ENCODE measurements at regions not wholly inside any gene's neighbourhood (a gene's known extent, or its start where the extent isn't known, plus 50 kb on each side); places are given as distances from the start of the nearest gene placed in this dataset.

GRCh38 chr5:74192606-74193299, 447.8 kb downstream of the ENC1 start:
- DNase-seq (ENCODE audit: low spot score): no peak

GRCh38 chr5:74188351-74189105, 452.0 kb downstream of the ENC1 start:
- no peak for DNase-seq (ENCODE audit: low spot score)

- no peak for DNase-seq (ENCODE audit: low spot score)
Measured at GRCh38 chr5:74187757-74188156, 452.8 kb downstream of the ENC1 start.

GRCh38 chr5:74186356-74187315, 453.9 kb downstream of the ENC1 start:
- no peak for DNase-seq (ENCODE audit: low spot score)

GRCh38 chr5:74185599-74185998, 454.9 kb downstream of the ENC1 start:
- DNase-seq (ENCODE audit: low spot score): no peak

- no peak for DNase-seq (ENCODE audit: low spot score)
Measured at GRCh38 chr5:74184649-74185048, 455.9 kb downstream of the ENC1 start.

GRCh38 chr5:74183041-74183440, 457.5 kb downstream of the ENC1 start:
- no peak for DNase-seq (ENCODE audit: low spot score)

GRCh38 chr5:74182603-74183002, 457.9 kb downstream of the ENC1 start:
- DNase-seq (ENCODE audit: low spot score): no peak

GRCh38 chr5:74179701-74180100, 460.8 kb downstream of the ENC1 start:
- no peak for DNase-seq (ENCODE audit: low spot score)

GRCh38 chr5:74179179-74179578, 461.3 kb downstream of the ENC1 start:
- peak; percentile 18 for DNase-seq (ENCODE audit: low spot score)

GRCh38 chr5:74177961-74178360, 462.6 kb downstream of the ENC1 start:
- no peak for DNase-seq (ENCODE audit: low spot score)

GRCh38 chr5:74174366-74174765, 466.2 kb downstream of the ENC1 start:
- no peak for DNase-seq (ENCODE audit: low spot score)

- DNase-seq (ENCODE audit: low spot score): no peak
Measured at GRCh38 chr5:74173665-74174064, 466.9 kb downstream of the ENC1 start.

GRCh38 chr5:74173241-74173640, 467.3 kb downstream of the ENC1 start:
- no peak for DNase-seq (ENCODE audit: low spot score)

GRCh38 chr5:74169701-74170100, 470.8 kb downstream of the ENC1 start:
- DNase-seq (ENCODE audit: low spot score): no peak

GRCh38 chr5:74167930-74168315, 472.6 kb downstream of the ENC1 start:
- DNase-seq (ENCODE audit: low spot score): no peak

GRCh38 chr5:74167206-74167929, 473.2 kb downstream of the ENC1 start:
- no peak for DNase-seq (ENCODE audit: low spot score)

GRCh38 chr5:74166064-74166463, 474.5 kb downstream of the ENC1 start:
- DNase-seq (ENCODE audit: low spot score): no peak

GRCh38 chr5:74164725-74165235, 475.7 kb downstream of the ENC1 start:
- no peak for DNase-seq (ENCODE audit: low spot score)

GRCh38 chr5:74162524-74162923, 478.0 kb downstream of the ENC1 start:
- DNase-seq (ENCODE audit: low spot score): no peak

- DNase-seq (ENCODE audit: low spot score): no peak
Measured at GRCh38 chr5:74161170-74161569, 479.4 kb downstream of the ENC1 start.
